Activated B cell treated with CpG ODN at 0.5 μM for 24 hours (primary cell): ENCODE measurements at regions not wholly inside any gene's neighbourhood (a gene's known extent, or its start where the extent isn't known, plus 50 kb on each side); places are given as distances from the start of the nearest gene placed in this dataset.

Experiments used
- ATAC-seq: fragments of 200-7000 bp; cut with Tn5 transposase; one replicate; pipeline ENCODE4 v1.10.0; 2021; ENCODE audit warnings: low read depth, mild to moderate bottlenecking, moderate library complexity
- CTCF ChIA-PET: fragments of 350-600 bp; sonication (Branson Sonifier 250); formaldehyde crosslinking; loops from one replicate; lab custom pipeline; 2021; ENCODE audit warnings: antibody characterized with exemption; lab: Charles Lee
- POLR2A ChIA-PET: fragments of 350-600 bp; sonication (Branson Sonifier 250); formaldehyde crosslinking; loops from one replicate; lab custom pipeline; 2021; ENCODE audit warnings: antibody characterized with exemption; lab: Charles Lee
- DNase-seq: peaks from one replicate; pipeline ENCODE4 v3.0.0; 2022
- H3K27ac Mint-ChIP-seq: one replicate; pipeline ENCODE4 v1.8.0; 2020; ENCODE audit warnings: mixed read lengths
- H3K27me3 Mint-ChIP-seq: one replicate; pipeline ENCODE4 v1.8.0; 2021; ENCODE audit warnings: mixed read lengths
- H3K36me3 Mint-ChIP-seq: one replicate; pipeline ENCODE4 v1.8.0; 2021; ENCODE audit warnings: low read depth, mixed read lengths
- H3K4me1 Mint-ChIP-seq: one replicate; pipeline ENCODE4 v1.8.0; 2021; ENCODE audit warnings: mixed read lengths
- H3K4me3 Mint-ChIP-seq: one replicate; pipeline ENCODE4 v1.8.0; 2020; ENCODE audit warnings: mild to moderate bottlenecking, mixed read lengths
- H3K9me3 Mint-ChIP-seq: one replicate; pipeline ENCODE4 v1.8.0; 2020; ENCODE audit warnings: mixed read lengths
- CTCF ChIP-seq: fragments of 200-600 bp; IDR thresholded peaks from one replicate; pipeline ENCODE4 v1.8.0; 2022; ENCODE audit warnings: antibody characterized with exemption, mild to moderate bottlenecking
- intact Hi-C: fragments of 100-400 bp; cut with micrococcal nuclease; formaldehyde crosslinking; loops from one replicate; pipeline ENCODE4 v1.15.1; 2024

DNA sequence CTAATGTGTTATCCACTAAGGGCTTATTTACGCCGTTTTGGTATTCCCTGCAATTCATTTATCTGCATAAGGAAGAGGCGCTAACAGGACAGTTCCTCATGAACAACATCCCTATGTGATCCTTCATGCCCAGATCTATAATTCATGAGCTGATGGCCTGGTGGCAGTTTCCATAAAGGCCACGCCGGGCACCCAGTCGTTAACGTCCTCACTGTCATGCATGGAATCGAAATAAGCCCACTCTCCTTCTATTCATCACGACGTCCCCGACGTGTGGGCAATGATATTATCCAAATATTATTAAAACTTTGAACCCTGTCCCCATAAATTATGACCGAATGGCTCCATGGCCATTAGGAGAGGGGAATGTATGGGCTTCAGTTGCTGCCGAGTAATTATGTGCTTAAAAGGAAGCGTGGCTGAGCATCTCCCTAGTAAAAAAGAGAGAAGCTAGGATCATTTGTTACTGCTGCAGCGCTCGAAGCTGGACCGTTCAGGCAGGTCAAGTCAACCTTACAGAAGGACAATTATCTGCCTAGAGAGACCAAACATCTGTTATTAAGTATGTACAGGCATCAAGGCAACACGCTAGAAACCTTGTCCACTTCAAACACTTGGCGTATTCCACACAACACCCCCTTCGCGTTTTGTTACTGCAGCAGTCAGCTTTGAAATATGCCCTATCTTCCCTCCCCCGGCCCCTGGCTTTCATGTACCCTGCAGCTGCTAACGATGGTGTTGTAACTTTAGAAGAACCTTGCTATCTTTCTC lies 94.0 kb upstream of the SALL1 start:
- no peak overlapping the region for H3K27ac Mint-ChIP-seq
- no peaks in the 10 kb centered on the region for H3K4me1 Mint-ChIP-seq
- DNase-seq (no peak), ATAC-seq (no peak)
- intact Hi-C loops = no loop called here
- no peaks in the 10 kb centered on the region for H3K36me3 Mint-ChIP-seq
- H3K9me3 Mint-ChIP-seq = peaks cover 7% of the 10 kb centered on the region
- CTCF ChIA-PET = no interaction called here
- no peaks in the 10 kb centered on the region for H3K27me3 Mint-ChIP-seq
- POLR2A ChIA-PET = no interaction called here
- H3K4me3 Mint-ChIP-seq = no peak overlapping the region
- TF ChIP-seq CTCF = no peak

DNA sequence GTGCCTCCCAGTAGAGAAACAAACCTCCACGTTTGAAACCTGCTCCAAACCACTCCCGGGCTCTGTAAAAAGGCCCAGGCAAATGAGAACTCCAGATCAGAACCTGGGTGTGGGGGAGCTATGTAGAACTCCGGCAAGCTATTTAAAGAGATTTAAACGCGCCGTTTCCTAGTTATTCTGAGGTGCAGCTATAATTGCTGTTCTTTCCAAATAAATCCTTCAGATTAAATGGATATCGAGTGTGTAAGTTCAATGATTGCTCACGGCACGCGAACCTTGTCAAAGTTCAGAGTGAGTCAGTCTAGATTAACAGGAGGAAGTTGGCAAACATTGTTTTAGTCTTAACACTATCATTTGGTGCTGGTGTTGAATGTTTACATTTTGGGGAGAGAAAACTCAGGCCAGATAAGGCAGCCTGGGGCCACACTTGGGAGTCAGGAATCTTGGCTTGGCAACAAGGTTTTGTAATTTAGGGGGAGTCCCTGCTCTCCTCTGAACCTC lies 92.9 kb upstream of the SALL1 start:
- DNase-seq (no peak), ATAC-seq (no peak)
- Mint-ChIP-seq H3K4me3 (no peak overlapping the region), H3K27me3 (no peaks in the 10 kb centered on the region), H3K9me3 (peaks cover 9% of the 10 kb centered on the region), H3K4me1 (no peaks in the 10 kb centered on the region), H3K27ac (no peak overlapping the region), H3K36me3 (no peaks in the 10 kb centered on the region)
- TF ChIP-seq CTCF = no peak
- POLR2A ChIA-PET = no interaction called here
- intact Hi-C loops = no loop called here
- CTCF ChIA-PET = no interaction called here

GRCh38 chr16:51242296-51242994 lies 91.4 kb upstream of the SALL1 start:
- ATAC-seq (no peak), DNase-seq (no peak)
- Mint-ChIP-seq H3K4me3 (no peak overlapping the region), H3K27ac (no peak overlapping the region), H3K4me1 (no peaks in the 10 kb centered on the region), H3K36me3 (no peaks in the 10 kb centered on the region), H3K9me3 (peaks cover 6% of the 10 kb centered on the region), H3K27me3 (no peaks in the 10 kb centered on the region)
- ChIA-PET CTCF (no interaction called here), POLR2A (no interaction called here)
- intact Hi-C loops = no loop called here
- no peak for TF ChIP-seq CTCF

DNA sequence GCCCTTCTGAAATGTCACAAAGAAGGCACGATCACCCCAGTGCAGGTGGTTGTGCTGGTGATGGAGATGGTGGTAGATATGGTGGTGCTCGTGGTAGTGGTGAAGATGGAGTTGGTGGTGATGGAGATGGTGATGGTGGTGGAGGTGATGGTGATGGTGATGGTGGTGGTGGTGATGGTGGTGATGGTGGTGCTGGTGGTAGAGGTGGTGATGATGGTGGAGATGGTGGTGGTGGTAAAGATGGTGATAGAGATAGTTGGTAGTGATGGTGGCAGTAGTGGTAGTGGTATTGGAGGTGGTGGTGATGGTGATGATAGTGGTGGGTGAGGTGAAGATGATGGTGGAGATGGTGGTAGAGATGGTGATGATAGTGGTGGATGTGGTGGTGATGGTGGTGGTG lies 88.1 kb upstream of the SALL1 start:
- CTCF ChIA-PET = no interaction called here

More for the DNA sequence above, 88.1 kb upstream of the SALL1 start:
- no peak overlapping the region for H3K4me3 Mint-ChIP-seq
- H3K4me1 Mint-ChIP-seq = no peaks in the 10 kb centered on the region
- POLR2A ChIA-PET = no interaction called here
- intact Hi-C loops = no loop called here
- TF ChIP-seq CTCF = no peak
- no peaks in the 10 kb centered on the region for H3K36me3 Mint-ChIP-seq
- ATAC-seq (no peak), DNase-seq (no peak)
- no peaks in the 10 kb centered on the region for H3K27me3 Mint-ChIP-seq
- H3K9me3 Mint-ChIP-seq = peaks cover 2% of the 10 kb centered on the region
- H3K27ac Mint-ChIP-seq = no peak overlapping the region
